ENCODE measurements at regions not wholly inside any gene's neighbourhood (a gene's known extent, or its start where the extent isn't known, plus 50 kb on each side); places are given as distances from the start of the nearest gene placed in this dataset.

- no peak overlapping the region for H3K4me3 ChIP-seq (ENCODE audit: low read depth, low read length)
- no peak for DNase-seq (ENCODE audit: low read depth)
- TF ChIP-seq CTCF (IDR thresholded peaks at IDR 0.05; ENCODE audit: insufficient read depth, low read depth, low read length, missing control alignments): no peak
Observed at GRCh38 chr4:62870451-62870850, 1538.8 kb downstream of the TECRL start.

GRCh38 chr4:62865261-62865660 lies 1544.0 kb downstream of the TECRL start:
- TF ChIP-seq CTCF (IDR thresholded peaks at IDR 0.05; ENCODE audit: insufficient read depth, low read depth, low read length, missing control alignments): no peak
- no peak overlapping the region for H3K4me3 ChIP-seq (ENCODE audit: low read depth, low read length)

GRCh38 chr4:62849696-62850095 lies 1559.6 kb downstream of the TECRL start:
- no peak for TF ChIP-seq CTCF (IDR thresholded peaks at IDR 0.05; ENCODE audit: insufficient read depth, low read depth, low read length, missing control alignments)
- no peak overlapping the region for H3K4me3 ChIP-seq (ENCODE audit: low read depth, low read length)
- DNase-seq (ENCODE audit: low read depth): no peak

More at GRCh38 chr4:62865261-62865660, 1544.0 kb downstream of the TECRL start:
- no peak for DNase-seq (ENCODE audit: low read depth)

GRCh38 chr4:62835631-62836030 lies 1573.6 kb downstream of the TECRL start:
- TF ChIP-seq CTCF (IDR thresholded peaks at IDR 0.05; ENCODE audit: insufficient read depth, low read depth, low read length, missing control alignments): no peak
- no peak overlapping the region for H3K4me3 ChIP-seq (ENCODE audit: low read depth, low read length)

GRCh38 chr4:62822306-62822705 lies 1586.9 kb downstream of the TECRL start:
- TF ChIP-seq CTCF (IDR thresholded peaks at IDR 0.05; ENCODE audit: insufficient read depth, low read depth, low read length, missing control alignments): no peak
- H3K4me3 ChIP-seq (ENCODE audit: low read depth, low read length): no peak overlapping the region
- no peak for DNase-seq (ENCODE audit: low read depth)

More at GRCh38 chr4:62835631-62836030, 1573.6 kb downstream of the TECRL start:
- DNase-seq (ENCODE audit: low read depth): no peak

GRCh38 chr4:62816566-62816965 lies 1592.7 kb downstream of the TECRL start:
- no peak for DNase-seq (ENCODE audit: low read depth)
- TF ChIP-seq CTCF (IDR thresholded peaks at IDR 0.05; ENCODE audit: insufficient read depth, low read depth, low read length, missing control alignments): no peak
- H3K4me3 ChIP-seq (ENCODE audit: low read depth, low read length): no peak overlapping the region

GRCh38 chr4:62814510-62815047 lies 1594.7 kb downstream of the TECRL start:
- TF ChIP-seq CTCF (IDR thresholded peaks at IDR 0.05; ENCODE audit: insufficient read depth, low read depth, low read length, missing control alignments): no peak
- no peak overlapping the region for H3K4me3 ChIP-seq (ENCODE audit: low read depth, low read length)
- no peak for DNase-seq (ENCODE audit: low read depth)
